ENCODE measurements at regions not wholly inside any gene's neighbourhood (a gene's known extent, or its start where the extent isn't known, plus 50 kb on each side); places are given as distances from the start of the nearest gene placed in this dataset.
A peak's percentile ranks its signal among the peaks of the same experiment; 100 is the strongest.

GRCh38 chr5:133734916-133735315 is 122.6 kb upstream of the FSTL4 start:
- Mint-ChIP-seq H3K4me1 (no peaks in the 10 kb centered on the region), H3K9me3 (ENCODE audit: low read depth) (no peaks in the 10 kb centered on the region), H3K27me3 (peaks cover 4% of the 10 kb centered on the region), H3K27ac (no peak overlapping the region), H3K36me3 (no peaks in the 10 kb centered on the region), H3K4me3 (no peak overlapping the region)
- ATAC-seq (no peak), DNase-seq (peak; percentile 12)
- CTCF ChIA-PET: no interaction called here

GRCh38 chr5:133732536-133732935 is 120.2 kb upstream of the FSTL4 start:
- H3K27ac Mint-ChIP-seq: no peak overlapping the region
- CTCF ChIA-PET: no interaction called here
- H3K4me3 Mint-ChIP-seq: no peak overlapping the region
- no peaks in the 10 kb centered on the region for H3K4me1 Mint-ChIP-seq
- H3K27me3 Mint-ChIP-seq: peaks cover 7% of the 10 kb centered on the region
- ATAC-seq: no peak
- DNase-seq: peak; percentile 7
- no peaks in the 10 kb centered on the region for H3K9me3 Mint-ChIP-seq (ENCODE audit: low read depth)
- H3K36me3 Mint-ChIP-seq: no peaks in the 10 kb centered on the region

GRCh38 chr5:133731951-133732350 is 119.6 kb upstream of the FSTL4 start:
- no peak overlapping the region for H3K4me3 Mint-ChIP-seq
- no peaks in the 10 kb centered on the region for H3K36me3 Mint-ChIP-seq
- CTCF ChIA-PET: no interaction called here
- no peak overlapping the region for H3K27ac Mint-ChIP-seq
- H3K9me3 Mint-ChIP-seq (ENCODE audit: low read depth): no peaks in the 10 kb centered on the region
- ATAC-seq: no peak
- peak; percentile 15 for DNase-seq
- H3K4me1 Mint-ChIP-seq: no peaks in the 10 kb centered on the region
- H3K27me3 Mint-ChIP-seq: peaks cover 8% of the 10 kb centered on the region

GRCh38 chr5:133730866-133731265 is 118.5 kb upstream of the FSTL4 start:
- no peak overlapping the region for H3K27ac Mint-ChIP-seq
- H3K27me3 Mint-ChIP-seq: peaks cover 13% of the 10 kb centered on the region
- DNase-seq (peak; percentile 11), ATAC-seq (no peak)
- no peaks in the 10 kb centered on the region for H3K9me3 Mint-ChIP-seq (ENCODE audit: low read depth)
- no peaks in the 10 kb centered on the region for H3K4me1 Mint-ChIP-seq
- CTCF ChIA-PET: no interaction called here
- H3K4me3 Mint-ChIP-seq: no peak overlapping the region
- H3K36me3 Mint-ChIP-seq: no peaks in the 10 kb centered on the region

GRCh38 chr5:133730346-133730745 is 118.0 kb upstream of the FSTL4 start:
- H3K9me3 Mint-ChIP-seq (ENCODE audit: low read depth): no peaks in the 10 kb centered on the region
- CTCF ChIA-PET: no interaction called here
- no peak overlapping the region for H3K4me3 Mint-ChIP-seq
- no peaks in the 10 kb centered on the region for H3K4me1 Mint-ChIP-seq
- no peaks in the 10 kb centered on the region for H3K36me3 Mint-ChIP-seq
- H3K27me3 Mint-ChIP-seq: peaks cover 14% of the 10 kb centered on the region
- H3K27ac Mint-ChIP-seq: no peak overlapping the region
- DNase-seq (peak; percentile 12), ATAC-seq (no peak)

GRCh38 chr5:133729800-133730199 is 117.5 kb upstream of the FSTL4 start:
- H3K27me3 Mint-ChIP-seq: peaks cover 16% of the 10 kb centered on the region
- CTCF ChIA-PET: no interaction called here

GRCh38 chr5:133728475-133728874 is 116.1 kb upstream of the FSTL4 start:
- Mint-ChIP-seq H3K9me3 (ENCODE audit: low read depth) (no peaks in the 10 kb centered on the region), H3K4me1 (no peaks in the 10 kb centered on the region), H3K4me3 (no peak overlapping the region), H3K27me3 (peaks cover 15% of the 10 kb centered on the region), H3K36me3 (no peaks in the 10 kb centered on the region), H3K27ac (no peak overlapping the region)
- CTCF ChIA-PET: no interaction called here
- DNase-seq (no peak), ATAC-seq (no peak)

More at GRCh38 chr5:133729800-133730199, 117.5 kb upstream of the FSTL4 start:
- Mint-ChIP-seq H3K4me3 (no peak overlapping the region), H3K27ac (no peak overlapping the region), H3K4me1 (no peaks in the 10 kb centered on the region), H3K36me3 (no peaks in the 10 kb centered on the region), H3K9me3 (ENCODE audit: low read depth) (no peaks in the 10 kb centered on the region)
- DNase-seq (peak; percentile 30), ATAC-seq (no peak)

- ATAC-seq (no peak), DNase-seq (peak; percentile 3)
- H3K9me3 Mint-ChIP-seq (ENCODE audit: low read depth): no peaks in the 10 kb centered on the region
- H3K27ac Mint-ChIP-seq: no peak overlapping the region
- H3K36me3 Mint-ChIP-seq: no peaks in the 10 kb centered on the region
- H3K4me3 Mint-ChIP-seq: no peak overlapping the region
- CTCF ChIA-PET: no interaction called here
- peaks cover 15% of the 10 kb centered on the region for H3K27me3 Mint-ChIP-seq
- H3K4me1 Mint-ChIP-seq: no peaks in the 10 kb centered on the region
Observed at GRCh38 chr5:133727636-133728035, 115.3 kb upstream of the FSTL4 start.

GRCh38 chr5:133723651-133724366 is 111.5 kb upstream of the FSTL4 start:
- Mint-ChIP-seq H3K4me3 (no peak overlapping the region), H3K36me3 (peaks cover 5% of the 10 kb centered on the region), H3K4me1 (no peaks in the 10 kb centered on the region), H3K27ac (no peak overlapping the region), H3K27me3 (peaks cover 27% of the 10 kb centered on the region), H3K9me3 (ENCODE audit: low read depth) (peaks cover 9% of the 10 kb centered on the region)
- ATAC-seq (no peak), DNase-seq (peak; percentile 35)
- CTCF ChIA-PET: no interaction called here

GRCh38 chr5:133723126-133723525 is 110.8 kb upstream of the FSTL4 start:
- CTCF ChIA-PET: no interaction called here
- peak; percentile 31 for DNase-seq
- Mint-ChIP-seq H3K27ac (no peak overlapping the region), H3K36me3 (peaks cover 5% of the 10 kb centered on the region), H3K27me3 (peaks cover 29% of the 10 kb centered on the region), H3K4me1 (no peaks in the 10 kb centered on the region), H3K9me3 (ENCODE audit: low read depth) (peaks cover 9% of the 10 kb centered on the region), H3K4me3 (no peak overlapping the region)
- no peak for ATAC-seq

GRCh38 chr5:133721365-133721764 is 109.0 kb upstream of the FSTL4 start:
- Mint-ChIP-seq H3K4me3 (no peak overlapping the region), H3K27ac (no peak overlapping the region), H3K36me3 (peaks cover 5% of the 10 kb centered on the region), H3K27me3 (peaks cover 29% of the 10 kb centered on the region), H3K4me1 (no peaks in the 10 kb centered on the region), H3K9me3 (ENCODE audit: low read depth) (peaks cover 9% of the 10 kb centered on the region)
- no peak for DNase-seq
- no peak for ATAC-seq
- CTCF ChIA-PET: interaction anchor here (0.5 kb wide), 1 partner anchor 810 kb away, joined by 3 read pairs; no protein-coding TSS in a partner anchor

GRCh38 chr5:133718457-133718856 is 106.1 kb upstream of the FSTL4 start:
- CTCF ChIA-PET: no interaction called here
- no peak for ATAC-seq

GRCh38 chr5:133716532-133717183 is 104.3 kb upstream of the FSTL4 start:
- Mint-ChIP-seq H3K9me3 (ENCODE audit: low read depth) (peaks cover 6% of the 10 kb centered on the region), H3K4me3 (no peak overlapping the region), H3K4me1 (no peaks in the 10 kb centered on the region), H3K27me3 (peaks cover 30% of the 10 kb centered on the region), H3K27ac (no peak overlapping the region), H3K36me3 (peaks cover 3% of the 10 kb centered on the region)
- DNase-seq: peak; percentile 12
- CTCF ChIA-PET: no interaction called here
- no peak for ATAC-seq

More at GRCh38 chr5:133718457-133718856, 106.1 kb upstream of the FSTL4 start:
- Mint-ChIP-seq H3K4me3 (no peak overlapping the region), H3K27ac (no peak overlapping the region), H3K4me1 (no peaks in the 10 kb centered on the region), H3K27me3 (peaks cover 27% of the 10 kb centered on the region), H3K36me3 (peaks cover 5% of the 10 kb centered on the region), H3K9me3 (ENCODE audit: low read depth) (peaks cover 9% of the 10 kb centered on the region)
- no peak for DNase-seq

GRCh38 chr5:133715616-133716015 is 103.3 kb upstream of the FSTL4 start:
- DNase-seq (peak; percentile 35), ATAC-seq (no peak)
- no peaks in the 10 kb centered on the region for H3K9me3 Mint-ChIP-seq (ENCODE audit: low read depth)
- no peaks in the 10 kb centered on the region for H3K4me1 Mint-ChIP-seq
- no peak overlapping the region for H3K4me3 Mint-ChIP-seq
- H3K27ac Mint-ChIP-seq: no peak overlapping the region
- peaks cover 28% of the 10 kb centered on the region for H3K27me3 Mint-ChIP-seq
- CTCF ChIA-PET: no interaction called here
- no peaks in the 10 kb centered on the region for H3K36me3 Mint-ChIP-seq

Measured in activated CD8-positive, alpha-beta memory T cell treated with anti-CD3 and anti-CD28 coated beads, Interleukin-2, amount 10 ng/mL, durations not matched to agents 7 days and 5 days (primary cell).